Stimulated activated CD4-positive, alpha-beta T cell treated with anti-CD3 and anti-CD28 coated beads, Interleukin-1b, Interleukin-23, amount 100 ng/mL, for 4 hours (primary cell): ENCODE measurements at regions not wholly inside any gene's neighbourhood (a gene's known extent, or its start where the extent isn't known, plus 50 kb on each side); places are given as distances from the start of the nearest gene placed in this dataset.

Experiments
- DNase-seq, 2 donors: peaks; one replicate each; pipeline ENCODE4 v3.0.0-alpha.2; 2020; ENCODE audit warnings: low read depth in 2 of 2

GRCh38 chr14:104319491-104320241, 181.3 kb downstream of the KIF26A start:
- DNase-seq = no peak

GRCh38 chr14:104320611-104321086, 182.3 kb downstream of the KIF26A start:
- DNase-seq = no peak

GRCh38 chr14:104321088-104321801, 182.9 kb downstream of the KIF26A start:
- no peak for DNase-seq

DNA sequence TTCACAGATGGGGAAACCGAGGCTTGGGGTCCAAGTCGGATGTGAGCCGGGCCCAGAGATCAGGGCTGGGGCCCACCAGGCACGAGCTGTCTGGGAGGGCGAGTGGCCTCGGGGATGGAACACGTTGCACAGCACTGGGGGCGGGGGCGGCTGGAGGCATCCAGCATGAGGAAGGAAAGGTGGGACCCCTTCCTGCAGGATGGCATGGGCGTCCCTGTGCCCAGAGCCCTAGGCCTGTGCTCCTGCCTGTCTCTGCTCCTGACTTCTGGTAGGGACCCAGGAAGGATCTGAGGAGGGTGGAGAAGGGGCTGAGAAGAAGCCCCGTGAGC, 183.4 kb downstream of the KIF26A start:
- DNase-seq = no peak

- DNase-seq = no peak
These were observed 184.4 kb downstream of the KIF26A start for GRCh38 chr14:104322531-104323366.

GRCh38 chr14:104323551-104324175, 185.3 kb downstream of the KIF26A start:
- no peak for DNase-seq

DNA sequence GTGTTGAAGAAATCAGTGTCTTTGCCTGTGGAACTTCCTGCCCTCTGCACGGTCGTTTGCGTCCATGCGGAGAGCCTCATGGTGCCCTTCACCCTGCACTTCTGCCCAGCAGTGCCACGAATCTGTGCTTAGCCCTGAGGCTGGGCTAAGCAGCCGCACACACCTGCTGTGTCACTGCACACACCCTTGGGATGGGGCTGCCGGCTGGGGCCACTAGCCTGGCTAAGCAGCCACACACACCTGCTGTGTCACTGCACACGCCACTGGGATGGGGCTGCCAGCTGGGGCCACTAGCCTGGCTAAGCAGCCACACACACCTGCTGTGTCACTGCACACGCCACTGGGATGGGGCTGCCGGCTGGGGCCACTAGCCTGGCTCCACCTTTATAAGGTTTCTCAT, 188.5 kb downstream of the KIF26A start:
- no peak for DNase-seq

- DNase-seq = no peak
These were observed 190.2 kb downstream of the KIF26A start for GRCh38 chr14:104328607-104329006.

DNA sequence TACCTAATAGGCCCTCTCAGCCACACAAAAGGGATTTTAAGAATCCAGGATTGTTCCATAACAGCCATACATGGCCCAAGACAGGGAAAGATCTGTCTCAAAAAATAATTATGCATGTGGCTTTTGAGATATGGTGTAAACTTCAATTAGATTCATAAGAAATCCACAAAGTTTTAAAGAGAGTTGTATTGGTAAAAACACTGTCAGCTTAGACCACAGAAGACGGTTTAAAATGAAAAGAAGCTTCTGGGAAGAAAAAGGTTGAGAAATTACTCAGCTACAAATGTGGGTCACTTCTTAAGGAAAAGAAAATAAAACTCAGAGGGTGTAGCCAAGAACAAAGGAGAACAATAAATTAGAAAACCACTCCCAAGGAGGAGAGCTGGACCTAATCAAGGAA, 191.4 kb downstream of the KIF26A start:
- no peak for DNase-seq

- DNase-seq = no peak
These were observed 193.7 kb downstream of the KIF26A start for GRCh38 chr14:104331871-104332605.

DNA sequence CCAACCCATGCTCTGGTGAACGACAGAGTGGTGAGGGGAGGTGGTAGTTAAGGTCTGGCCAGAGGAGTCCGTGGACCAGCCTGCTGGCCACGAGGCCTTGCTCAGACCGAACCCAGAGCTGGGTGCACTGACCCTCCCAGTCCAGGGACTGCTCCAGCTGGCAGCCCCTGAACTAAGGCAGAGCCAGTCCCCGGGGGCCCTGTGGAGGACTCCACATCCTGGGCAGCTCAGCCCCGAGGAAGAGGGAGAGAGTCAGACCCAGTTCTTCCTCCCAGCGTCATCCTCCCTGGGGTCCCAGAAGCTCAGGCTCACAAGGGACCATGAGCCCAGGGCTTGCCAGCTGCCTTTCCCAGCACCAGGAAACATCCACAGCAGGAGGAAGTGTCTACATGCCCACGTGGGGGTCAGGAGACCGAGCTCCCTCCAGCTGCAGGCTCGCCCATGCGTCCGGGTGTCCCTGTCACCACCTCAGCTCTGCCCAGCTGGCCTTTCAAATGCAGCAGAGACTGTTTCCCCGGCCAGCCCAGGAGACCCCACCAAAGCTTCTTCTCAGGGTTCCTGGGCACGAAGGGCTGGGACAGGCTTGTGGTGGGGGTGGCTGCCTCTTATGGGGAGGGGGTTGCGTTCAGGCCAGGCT, 194.4 kb downstream of the KIF26A start:
- no peak for DNase-seq

GRCh38 chr14:104333646-104334423, 195.4 kb downstream of the KIF26A start:
- DNase-seq = no peak

DNA sequence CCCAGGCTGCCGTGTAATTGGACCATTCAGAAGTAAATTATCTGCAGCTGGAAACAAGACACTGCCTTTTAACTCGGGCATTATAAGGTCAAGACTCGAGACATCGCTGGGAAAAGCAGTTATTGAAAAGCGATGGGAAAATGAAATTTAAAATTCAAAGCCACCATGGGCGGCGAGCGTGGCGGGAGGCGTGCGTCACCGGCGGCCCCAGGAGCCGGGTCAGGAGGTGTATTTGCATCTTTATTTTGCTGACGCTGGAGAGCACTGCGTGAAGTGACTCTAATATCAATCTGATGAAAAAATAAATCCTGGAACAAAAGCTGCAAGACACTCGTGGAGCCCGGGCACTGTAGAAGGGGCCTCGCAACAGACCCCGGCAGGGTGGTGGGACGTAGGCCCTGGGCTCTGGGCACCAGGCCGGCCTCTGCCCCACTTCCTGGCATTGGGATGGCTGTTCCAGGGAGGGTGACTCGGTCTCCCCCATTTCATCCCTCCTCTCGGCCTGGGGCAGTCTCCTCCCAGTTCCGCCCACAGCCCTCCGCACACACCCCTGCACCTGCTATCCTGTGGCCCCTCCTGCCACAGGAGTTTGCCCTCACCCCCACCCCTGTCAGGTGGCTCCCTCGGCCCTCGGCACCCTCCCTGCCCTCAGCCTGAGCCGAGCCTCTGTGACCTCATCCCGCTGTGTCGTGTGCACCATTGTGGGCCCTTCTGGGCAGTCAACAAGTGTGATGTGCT, 196.2 kb downstream of the KIF26A start:
- no peak for DNase-seq

DNA sequence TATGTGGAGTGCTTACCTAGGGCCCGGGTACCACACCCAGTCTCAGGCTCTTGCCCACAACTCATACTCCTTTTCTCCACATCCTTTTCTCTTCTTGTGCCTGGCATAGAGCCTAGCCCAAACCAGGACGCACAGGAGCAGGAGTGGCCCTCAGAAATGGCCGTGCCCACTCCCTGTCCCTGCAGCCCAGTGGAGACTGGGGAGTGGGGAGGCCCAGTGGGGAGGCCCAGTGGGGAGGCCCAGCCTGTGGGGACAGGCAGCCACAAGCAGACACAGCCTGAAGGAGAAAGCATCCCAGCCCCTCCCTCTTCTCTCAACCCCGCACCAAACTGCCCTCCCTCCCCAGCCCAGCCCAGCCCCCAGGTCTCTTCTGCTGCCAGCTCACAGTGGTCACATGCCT, 196.8 kb downstream of the KIF26A start:
- no peak for DNase-seq

GRCh38 chr14:104335611-104336010, 197.2 kb downstream of the KIF26A start:
- no peak for DNase-seq

DNA sequence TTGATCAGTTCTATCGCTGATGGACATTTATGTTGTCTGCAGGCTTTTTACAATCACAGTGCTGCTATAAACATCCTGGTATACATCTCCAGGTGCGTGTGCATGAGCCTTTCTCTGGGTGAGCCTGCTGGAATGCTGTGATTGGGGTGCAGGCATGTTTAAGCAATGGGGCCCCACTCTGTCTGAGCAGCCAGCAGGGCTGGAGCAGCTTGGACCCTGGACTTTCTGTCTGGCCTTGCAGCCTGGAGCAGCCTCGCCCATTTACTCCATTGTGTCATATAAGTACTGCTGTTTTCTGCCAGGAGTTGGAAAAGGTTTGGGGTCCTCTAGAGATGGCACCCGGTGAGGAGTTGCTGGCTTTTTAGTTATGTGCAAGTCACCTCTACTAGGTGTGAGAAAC, 199.0 kb downstream of the KIF26A start:
- DNase-seq = no peak

- no peak for DNase-seq
These were observed 201.0 kb downstream of the KIF26A start for GRCh38 chr14:104339361-104339760.

DNA sequence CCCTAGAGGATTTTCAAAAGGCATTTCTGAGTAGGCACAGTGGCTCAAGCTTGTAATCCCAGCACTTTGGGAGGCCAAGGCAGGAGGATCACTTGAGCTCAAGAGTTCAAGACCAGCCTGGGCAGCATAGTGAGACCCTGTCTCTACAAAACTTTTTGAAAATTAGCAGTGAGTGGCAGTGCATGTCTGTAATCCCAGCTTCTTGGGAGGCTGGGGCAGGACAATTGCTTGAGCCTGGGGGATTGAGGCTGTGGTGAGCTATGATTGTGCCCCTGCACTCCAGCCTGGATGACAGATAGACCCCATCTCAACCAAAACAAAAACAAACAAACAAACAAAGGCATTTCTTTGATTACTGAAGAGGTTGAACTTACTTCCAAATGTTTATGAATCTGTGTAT, 201.4 kb downstream of the KIF26A start:
- no peak for DNase-seq
